Liver (tissue), 8 donors: ENCODE measurements at regions not wholly inside any gene's neighbourhood (a gene's known extent, or its start where the extent isn't known, plus 50 kb on each side); places are given as distances from the start of the nearest gene placed in this dataset.
"Not testable (repeated sequence)": the region's sequence is repeated elsewhere in the genome, so short reads cannot be mapped to it uniquely, and the experiment has no call there.

ENCODE experiments used
- DNase-seq: peaks from one replicate; pipeline ENCODE4 v3.0.0-alpha.2; 2017; ENCODE audit warnings: low spot score
- H3K27ac ChIP-seq, 2 donors: one replicate each; pipeline ENCODE4 v1.7.0; 2013; ENCODE audit warnings: inconsistent platforms in 2 of 2, low read length in 2 of 2, control low read depth in 1 of 2, low read depth in 1 of 2, mild to moderate bottlenecking in 1 of 2
- H3K27me3 ChIP-seq, 4 donors: one replicate each; pipeline versions ENCODE4 v1.6.1 to v1.7.0; 2013; ENCODE audit warnings: low read length in 3 of 4, inconsistent platforms in 1 of 4, mild to moderate bottlenecking in 1 of 4, moderate library complexity in 1 of 4; ENCODE audit not compliant: control insufficient read depth in 4 of 4, insufficient read depth in 4 of 4
- H3K36me3 ChIP-seq, 4 donors: one replicate each; pipeline versions ENCODE4 v1.6.1 to v1.7.0; 2013; ENCODE audit warnings: low read length in 3 of 4, mild to moderate bottlenecking in 3 of 4, low read depth in 1 of 4, moderate library complexity in 1 of 4; ENCODE audit not compliant: control insufficient read depth in 4 of 4, insufficient read depth in 3 of 4
- H3K4me1 ChIP-seq, 4 donors: one replicate each; pipeline versions ENCODE4 v1.6.1 to v1.7.0; 2013; ENCODE audit warnings: low read length in 3 of 4, mild to moderate bottlenecking in 3 of 4, moderate library complexity in 1 of 4; ENCODE audit not compliant: control insufficient read depth in 4 of 4, insufficient read depth in 4 of 4
- H3K4me3 ChIP-seq, 3 donors: one replicate each; pipeline versions ENCODE4 v1.6.1 to v1.7.0; 2013; ENCODE audit warnings: low read length in 3 of 3, control low read depth in 1 of 3, low read depth in 1 of 3, mild to moderate bottlenecking in 1 of 3
- H3K9ac ChIP-seq, 2 donors: one replicate each; pipeline ENCODE4 v1.7.0; 2013; ENCODE audit warnings: low read length in 2 of 2, mild to moderate bottlenecking in 2 of 2, moderate library complexity in 2 of 2, control low read depth in 1 of 2, low read depth in 1 of 2
- H3K9me3 ChIP-seq, 4 donors: one replicate each; pipeline versions ENCODE4 v1.6.1 to v1.7.0; 2013; ENCODE audit warnings: low read length in 3 of 4; ENCODE audit not compliant: control insufficient read depth in 4 of 4
- CTCF ChIP-seq: fragments of 150-350 bp; IDR thresholded peaks from 2 replicates; pipeline ENCODE4 v1.5.1; 2017; ENCODE audit warnings: improper control_type of control experiment, low read depth, low read length; ENCODE audit not compliant: missing input control
- EGR1 ChIP-seq, 2 donors: IDR thresholded peaks; 2 replicates each; pipeline ENCODE4 v1.6.1; 2016 to 2018; ENCODE audit warnings: antibody characterized with exemption in 2 of 2, low read depth in 2 of 2
- FOXA1 ChIP-seq: IDR thresholded peaks from 2 replicates; pipeline ENCODE4 v1.6.1; 2016; ENCODE audit warnings: antibody characterized with exemption
- FOXA2 ChIP-seq: IDR thresholded peaks from 2 replicates; pipeline ENCODE4 v1.6.1; 2016; ENCODE audit warnings: antibody characterized with exemption
- GABPA ChIP-seq, 2 donors: IDR thresholded peaks in 1 of 2; conservative IDR thresholded peaks in 1 of 2; 2 replicates each; pipeline ENCODE4 v1.6.1; 2016; ENCODE audit warnings: antibody characterized with exemption in 2 of 2, mild to moderate bottlenecking in 1 of 2, moderate library complexity in 1 of 2
- HNF4A ChIP-seq, 2 donors: conservative IDR thresholded peaks; 2 replicates each; pipeline ENCODE4 v1.6.1; 2016; ENCODE audit warnings: antibody characterized with exemption in 2 of 2, mild to moderate bottlenecking in 2 of 2
- HNF4G ChIP-seq: IDR thresholded peaks from 2 replicates; pipeline ENCODE4 v1.6.1; 2016; ENCODE audit warnings: antibody characterized with exemption
- JUND ChIP-seq, 2 donors: IDR thresholded peaks; 2 replicates each; pipeline ENCODE4 v1.6.1; 2016; ENCODE audit warnings: antibody characterized with exemption in 2 of 2
- NR2F2 ChIP-seq: IDR thresholded peaks from 2 replicates; pipeline ENCODE4 v1.6.1; 2016; ENCODE audit warnings: antibody characterized with exemption
- REST ChIP-seq: IDR thresholded peaks from 2 replicates; pipeline ENCODE4 v1.6.1; 2016; ENCODE audit warnings: antibody characterized with exemption, mild to moderate bottlenecking
- RXRA ChIP-seq, 2 donors: IDR thresholded peaks; 2 replicates each; pipeline ENCODE4 v1.6.1; 2017 to 2018; ENCODE audit warnings: antibody characterized with exemption in 2 of 2, mild to moderate bottlenecking in 1 of 2
- SP1 ChIP-seq: IDR thresholded peaks from 2 replicates; pipeline ENCODE4 v1.6.1; 2018; ENCODE audit warnings: antibody characterized with exemption, mild to moderate bottlenecking
- TAF1 ChIP-seq: conservative IDR thresholded peaks from 2 replicates; pipeline ENCODE4 v1.6.1; 2016; ENCODE audit warnings: antibody characterized with exemption, mild to moderate bottlenecking
- YY1 ChIP-seq: IDR thresholded peaks from 2 replicates; pipeline ENCODE4 v1.6.1; 2016; ENCODE audit warnings: antibody characterized with exemption, mild to moderate bottlenecking
- WGBS: extraction: QIAGEN DNeasy Blood & Tissue Kit; methylation state at CpG from one replicate; pipeline ENCODE4 v1.1.7; 2013; 5-methylcytosine and 5-hydroxymethylcytosine counted together
- TF ChIP-seq, protein P1 (sequence below): IDR thresholded peaks from 2 replicates; pipeline ENCODE4 v1.6.1; 2016; ENCODE audit warnings: antibody characterized with exemption
- donor health status: healthy.
- donor health status: healthy.
- donor health status: healthy.
- donor health status: healthy.
- donor health status: healthy.

- no peaks in the 10 kb centered on the region for H3K27me3 ChIP-seq
- no peak overlapping the region for H3K4me3 ChIP-seq
- no peak for TF ChIP-seq EGR1 (IDR thresholded peaks at IDR 0.05; ENCODE audit: low read depth in 2 of 2)
- no peak for TF ChIP-seq GABPA (IDR thresholded peaks at IDR 0.05 in 1 of 2, conservative IDR thresholded peaks at IDR 0.05 in 1 of 2)
- TF ChIP-seq HNF4A (conservative IDR thresholded peaks at IDR 0.05): no peak
- TF ChIP-seq CTCF: no peak
- TF ChIP-seq FOXA2: no peak
- no peak for TF ChIP-seq SP1
- no peak for TF ChIP-seq JUND (IDR thresholded peaks at IDR 0.05)
- TF ChIP-seq HNF4G: no peak
- TF ChIP-seq REST: no peak
- H3K9me3 ChIP-seq: peaks cover 0 to 5% (median 3%) of the 10 kb centered on the region in 4 donors
- no peak for DNase-seq
- H3K36me3 ChIP-seq: no peaks in the 10 kb centered on the region
- no peaks in the 10 kb centered on the region for H3K4me1 ChIP-seq
- H3K27ac ChIP-seq: no peak overlapping the region
- WGBS: 70% methylated on average over 5 of the region's 5 CpGs
- no peak overlapping the region for H3K9ac ChIP-seq
These were observed 86.6 kb upstream of the SLC24A2 start for GRCh38 chr9:19875291-19875920.

DNA sequence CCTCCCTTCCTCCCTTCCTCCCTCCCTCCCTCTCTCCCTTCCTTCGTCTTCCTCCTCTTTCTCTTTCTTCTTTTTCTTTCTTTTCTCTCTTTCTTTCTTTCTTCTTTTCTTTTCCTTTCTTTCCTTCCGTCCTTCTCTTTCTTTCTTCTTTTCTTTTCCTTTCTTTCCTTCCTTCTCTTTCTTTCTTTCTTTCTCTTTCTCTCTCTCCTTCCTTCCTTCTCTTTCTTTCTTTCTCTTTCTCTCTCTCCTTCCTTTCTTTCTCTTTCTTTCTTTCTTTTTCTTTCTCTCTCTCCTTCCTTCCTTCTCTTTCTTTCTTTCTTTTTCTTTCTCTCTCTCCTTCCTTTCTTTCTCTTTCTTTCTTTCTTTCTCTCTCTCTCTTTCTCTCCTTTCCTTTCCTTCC lies 84.4 kb upstream of the SLC24A2 start:
- H3K27ac ChIP-seq, H3K4me3 ChIP-seq, H3K4me1 ChIP-seq, H3K27me3 ChIP-seq, DNase-seq, H3K9me3 ChIP-seq, H3K9ac ChIP-seq, H3K36me3 ChIP-seq: not testable (repeated sequence)
- 63% methylated on average over 2 of the region's 2 CpGs for WGBS

GRCh38 chr9:19870988-19871387 lies 82.2 kb upstream of the SLC24A2 start:
- no peaks in the 10 kb centered on the region for H3K27me3 ChIP-seq
- WGBS: 79% methylated on average over 2 of the region's 2 CpGs
- H3K27ac ChIP-seq: no peak overlapping the region
- H3K4me1 ChIP-seq: no peaks in the 10 kb centered on the region
- H3K4me3 ChIP-seq: no peak overlapping the region
- H3K9ac ChIP-seq: no peak overlapping the region
- H3K36me3 ChIP-seq: no peaks in the 10 kb centered on the region
- peaks cover 0 to 9% (median 3%) of the 10 kb centered on the region in 4 donors for H3K9me3 ChIP-seq
- DNase-seq: no peak
- no peak for TF ChIP-seq REST
- no peak for TF ChIP-seq RXRA (IDR thresholded peaks at IDR 0.05)
- no peak for TF ChIP-seq EGR1 (IDR thresholded peaks at IDR 0.05; ENCODE audit: low read depth in 2 of 2)
- TF ChIP-seq YY1: no peak
- no peak for TF ChIP-seq NR2F2
- no peak for TF ChIP-seq FOXA2
- TF ChIP-seq, protein P1, sequence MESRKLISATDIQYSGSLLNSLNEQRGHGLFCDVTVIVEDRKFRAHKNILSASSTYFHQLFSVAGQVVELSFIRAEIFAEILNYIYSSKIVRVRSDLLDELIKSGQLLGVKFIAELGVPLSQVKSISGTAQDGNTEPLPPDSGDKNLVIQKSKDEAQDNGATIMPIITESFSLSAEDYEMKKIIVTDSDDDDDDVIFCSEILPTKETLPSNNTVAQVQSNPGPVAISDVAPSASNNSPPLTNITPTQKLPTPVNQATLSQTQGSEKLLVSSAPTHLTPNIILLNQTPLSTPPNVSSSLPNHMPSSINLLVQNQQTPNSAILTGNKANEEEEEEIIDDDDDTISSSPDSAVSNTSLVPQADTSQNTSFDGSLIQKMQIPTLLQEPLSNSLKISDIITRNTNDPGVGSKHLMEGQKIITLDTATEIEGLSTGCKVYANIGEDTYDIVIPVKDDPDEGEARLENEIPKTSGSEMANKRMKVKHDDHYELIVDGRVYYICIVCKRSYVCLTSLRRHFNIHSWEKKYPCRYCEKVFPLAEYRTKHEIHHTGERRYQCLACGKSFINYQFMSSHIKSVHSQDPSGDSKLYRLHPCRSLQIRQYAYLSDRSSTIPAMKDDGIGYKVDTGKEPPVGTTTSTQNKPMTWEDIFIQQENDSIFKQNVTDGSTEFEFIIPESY: no peak
- TF ChIP-seq TAF1: no peak
- no peak for TF ChIP-seq HNF4A (conservative IDR thresholded peaks at IDR 0.05)
- no peak for TF ChIP-seq FOXA1
- no peak for TF ChIP-seq SP1
